Activated CD4-positive, alpha-beta T cell treated with anti-CD3 and anti-CD28 coated beads, Interleukin-2, amount 50 U/mL, for 1 hour (primary cell): ENCODE measurements at regions not wholly inside any gene's neighbourhood (a gene's known extent, or its start where the extent isn't known, plus 50 kb on each side); places are given as distances from the start of the nearest gene placed in this dataset.
"Not testable (repeated sequence)": the region's sequence is repeated elsewhere in the genome, so short reads cannot be mapped to it uniquely, and the experiment has no call there.

Experiments used
- DNase-seq: peaks from one replicate; pipeline ENCODE4 v3.0.0-alpha.2; 2020

GRCh38 chr10:45056806-45057205 lies 56.1 kb downstream of the ZNF22 start:
- not testable (repeated sequence) for DNase-seq

GRCh38 chr10:45058580-45058979 lies 57.9 kb downstream of the ZNF22 start:
- no peak for DNase-seq

GRCh38 chr10:45058992-45059561 lies 58.4 kb downstream of the ZNF22 start:
- no peak for DNase-seq

- DNase-seq, result no peak
Measured at GRCh38 chr10:45059632-45060031, 58.9 kb downstream of the ZNF22 start.

GRCh38 chr10:45061982-45062381 lies 61.3 kb downstream of the ZNF22 start:
- no peak for DNase-seq

- no peak for DNase-seq
Measured at GRCh38 chr10:45063591-45064231, 63.0 kb downstream of the ZNF22 start.

- DNase-seq, result no peak
Measured at GRCh38 chr10:45064998-45065397, 64.3 kb downstream of the ZNF22 start.

- DNase-seq, result no peak
Measured at GRCh38 chr10:45071043-45071813, 70.5 kb downstream of the ZNF22 start.

GRCh38 chr10:45075216-45075615 lies 74.5 kb downstream of the ZNF22 start:
- no peak for DNase-seq

GRCh38 chr10:45075826-45076380 lies 75.2 kb downstream of the ZNF22 start:
- DNase-seq, result no peak

GRCh38 chr10:45076891-45077290 lies 76.2 kb downstream of the ZNF22 start:
- no peak for DNase-seq

- DNase-seq, result no peak
Measured at GRCh38 chr10:45080331-45080730, 79.6 kb downstream of the ZNF22 start.

GRCh38 chr10:45082176-45082575 lies 81.5 kb downstream of the ZNF22 start:
- no peak for DNase-seq

- DNase-seq, result no peak
Measured at GRCh38 chr10:45091968-45092367, 91.2 kb downstream of the ZNF22 start.

- DNase-seq, result no peak
Measured at GRCh38 chr10:45093945-45094344, 93.2 kb downstream of the ZNF22 start.

- DNase-seq, result no peak
Measured at GRCh38 chr10:45095286-45095685, 94.6 kb downstream of the ZNF22 start.

GRCh38 chr10:45096001-45096400 lies 95.3 kb downstream of the ZNF22 start:
- no peak for DNase-seq

GRCh38 chr10:45100429-45100828 lies 99.7 kb downstream of the ZNF22 start:
- no peak for DNase-seq

GRCh38 chr10:45104674-45105073 lies 104.0 kb downstream of the ZNF22 start:
- no peak for DNase-seq

- not testable (repeated sequence) for DNase-seq
Measured at GRCh38 chr10:45105309-45105708, 104.6 kb downstream of the ZNF22 start.

GRCh38 chr10:45106236-45106856 lies 105.6 kb downstream of the ZNF22 start:
- DNase-seq, result no peak

- DNase-seq, result no peak
Measured at GRCh38 chr10:45111509-45111908, 110.8 kb downstream of the ZNF22 start.

GRCh38 chr10:45117940-45118339 lies 117.2 kb downstream of the ZNF22 start:
- not testable (repeated sequence) for DNase-seq
